H1 (cell line): ENCODE measurements at regions not wholly inside any gene's neighbourhood (a gene's known extent, or its start where the extent isn't known, plus 50 kb on each side); places are given as distances from the start of the nearest gene placed in this dataset.

Experiments
- CBX5 ChIP-seq: fragments of 300-800, 300-1000 bp; sonication (generic); IDR thresholded peaks from 2 replicates; pipeline ENCODE4 v1.7.1; 2016; ENCODE audit warnings: antibody characterized with exemption, low read length, low read depth
- CHD2 ChIP-seq: IDR thresholded peaks from 2 replicates; pipeline ENCODE4 v1.6.1; 2012; ENCODE audit warnings: low read length, improper control_type of control experiment
- EZH2 ChIP-seq: fragments of 200-600 bp; sonication (generic); IDR thresholded peaks from 2 replicates; pipeline ENCODE4 v1.7.1; 2012; ENCODE audit warnings: low read depth, mild to moderate bottlenecking, moderate library complexity, low read length, inconsistent platforms; ENCODE audit not compliant: severe bottlenecking
- GTF2F1 ChIP-seq: IDR thresholded peaks from 2 replicates; pipeline ENCODE4 v1.6.1; 2012; ENCODE audit warnings: low read depth, low read length, improper control_type of control experiment, borderline replicate concordance
- HDAC6 ChIP-seq: IDR thresholded peaks from one replicate; pipeline ENCODE4 v1.7.1; 2012; ENCODE audit warnings: low read depth, mild to moderate bottlenecking, inconsistent platforms, low read length, moderate library complexity
- JUN ChIP-seq: IDR thresholded peaks from 2 replicates; pipeline ENCODE4 v1.6.1; 2011; ENCODE audit warnings: low read depth, mild to moderate bottlenecking, improper control_type of control experiment, low read length
- PHF8 ChIP-seq: fragments of 200-600 bp; sonication (generic); conservative IDR thresholded peaks from 2 replicates; pipeline ENCODE4 v1.7.1; 2012; ENCODE audit warnings: low read depth, mild to moderate bottlenecking, inconsistent platforms, low read length, moderate library complexity
- POLR2A ChIP-seq, 2 experiments: IDR thresholded peaks; 1 replicate in 1 of 2; 2 replicates in 1 of 2; pipeline ENCODE4 v1.6.1; 2011; ENCODE audit warnings: low read depth in 2 of 2, low read length in 2 of 2, mild to moderate bottlenecking in 2 of 2; ENCODE audit errors: control extremely low read depth in 1 of 2
- TF ChIP-seq, protein P1 (sequence below), 3 experiments: IDR thresholded peaks; 1 replicate in 2 of 3; 2 replicates in 1 of 3; pipeline versions ENCODE4 v1.5.1 to v1.6.1; 2011; ENCODE audit warnings: low read length in 3 of 3, mild to moderate bottlenecking in 3 of 3, inconsistent platforms in 2 of 3, low read depth in 1 of 3, moderate library complexity in 1 of 3; ENCODE audit not compliant: insufficient read depth in 1 of 3; ENCODE audit errors: control extremely low read depth in 1 of 3
- TF ChIP-seq, protein P2 (sequence below): IDR thresholded peaks from 2 replicates; pipeline ENCODE4 v1.6.1; 2011; ENCODE audit warnings: low read length, improper control_type of control experiment

DNA sequence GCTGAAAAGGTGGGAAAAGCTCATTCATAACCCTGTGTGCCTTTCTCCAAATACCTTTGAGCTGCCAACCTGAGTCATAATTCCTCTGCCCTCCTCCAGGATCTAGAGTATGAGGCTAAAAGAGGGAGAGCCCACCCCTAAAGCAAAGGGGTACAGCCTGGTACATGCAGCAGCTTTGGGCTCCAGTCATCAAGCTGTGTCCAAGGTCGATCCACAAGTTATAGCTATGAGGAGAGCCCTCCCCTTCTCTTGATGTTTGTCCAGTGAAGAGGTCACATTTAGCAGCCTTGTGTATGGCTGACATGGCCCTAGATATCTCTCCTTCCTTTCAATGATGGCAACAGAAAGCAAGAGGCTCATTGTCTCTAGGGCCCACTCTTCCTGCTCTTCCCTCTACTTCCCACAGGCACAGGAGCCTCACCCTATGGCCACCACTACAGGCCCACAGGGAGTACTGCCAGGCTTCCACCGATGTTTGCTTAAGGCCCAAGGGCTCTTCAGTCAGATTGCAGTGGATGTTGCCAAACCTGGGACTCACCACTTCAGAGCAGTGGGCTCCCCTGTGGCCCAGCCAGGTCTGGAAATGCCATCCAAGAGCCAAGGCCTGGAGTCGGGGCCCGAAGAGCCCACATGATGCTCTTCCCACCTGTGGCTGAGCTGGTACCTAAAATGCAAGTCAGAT lies 176.8 kb downstream of the CD83 start:
- TF ChIP-seq PHF8 = no peak
- TF ChIP-seq, protein P1, sequence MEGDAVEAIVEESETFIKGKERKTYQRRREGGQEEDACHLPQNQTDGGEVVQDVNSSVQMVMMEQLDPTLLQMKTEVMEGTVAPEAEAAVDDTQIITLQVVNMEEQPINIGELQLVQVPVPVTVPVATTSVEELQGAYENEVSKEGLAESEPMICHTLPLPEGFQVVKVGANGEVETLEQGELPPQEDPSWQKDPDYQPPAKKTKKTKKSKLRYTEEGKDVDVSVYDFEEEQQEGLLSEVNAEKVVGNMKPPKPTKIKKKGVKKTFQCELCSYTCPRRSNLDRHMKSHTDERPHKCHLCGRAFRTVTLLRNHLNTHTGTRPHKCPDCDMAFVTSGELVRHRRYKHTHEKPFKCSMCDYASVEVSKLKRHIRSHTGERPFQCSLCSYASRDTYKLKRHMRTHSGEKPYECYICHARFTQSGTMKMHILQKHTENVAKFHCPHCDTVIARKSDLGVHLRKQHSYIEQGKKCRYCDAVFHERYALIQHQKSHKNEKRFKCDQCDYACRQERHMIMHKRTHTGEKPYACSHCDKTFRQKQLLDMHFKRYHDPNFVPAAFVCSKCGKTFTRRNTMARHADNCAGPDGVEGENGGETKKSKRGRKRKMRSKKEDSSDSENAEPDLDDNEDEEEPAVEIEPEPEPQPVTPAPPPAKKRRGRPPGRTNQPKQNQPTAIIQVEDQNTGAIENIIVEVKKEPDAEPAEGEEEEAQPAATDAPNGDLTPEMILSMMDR (IDR thresholded peaks at IDR 0.05; ENCODE audit: control extremely low read depth in 1 of 3, insufficient read depth in 1 of 3, low read depth in 1 of 3, low read length in 3 of 3) = no peak
- TF ChIP-seq, protein P2, sequence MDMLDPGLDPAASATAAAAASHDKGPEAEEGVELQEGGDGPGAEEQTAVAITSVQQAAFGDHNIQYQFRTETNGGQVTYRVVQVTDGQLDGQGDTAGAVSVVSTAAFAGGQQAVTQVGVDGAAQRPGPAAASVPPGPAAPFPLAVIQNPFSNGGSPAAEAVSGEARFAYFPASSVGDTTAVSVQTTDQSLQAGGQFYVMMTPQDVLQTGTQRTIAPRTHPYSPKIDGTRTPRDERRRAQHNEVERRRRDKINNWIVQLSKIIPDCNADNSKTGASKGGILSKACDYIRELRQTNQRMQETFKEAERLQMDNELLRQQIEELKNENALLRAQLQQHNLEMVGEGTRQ = no peak
- TF ChIP-seq HDAC6 = no peak
- TF ChIP-seq JUN = no peak
- no peak for TF ChIP-seq EZH2
- TF ChIP-seq POLR2A (IDR thresholded peaks at IDR 0.05; ENCODE audit: control extremely low read depth in 1 of 2, low read depth in 2 of 2, low read length in 2 of 2) = no peak
- no peak for TF ChIP-seq GTF2F1
- TF ChIP-seq CHD2 = no peak
- no peak for TF ChIP-seq CBX5
